Heart right ventricle (tissue), 16 donors: ENCODE measurements at regions not wholly inside any gene's neighbourhood (a gene's known extent, or its start where the extent isn't known, plus 50 kb on each side); places are given as distances from the start of the nearest gene placed in this dataset.

Source experiments
- ATAC-seq, 8 donors: fragments of 200-7000 bp; cut with Tn5 transposase; one replicate each; pipeline ENCODE4 v1.9.1; 2020; ENCODE audit warnings: mild to moderate bottlenecking in 8 of 8, moderate library complexity in 8 of 8, moderate number of reproducible peaks in 1 of 8
- DNase-seq, 2 donors: peaks; one replicate each; pipeline ENCODE4 v3.0.0-alpha.2; 2020
- H3K27ac ChIP-seq, 10 donors: fragments of 200-600 bp; sonication (generic) in 2 of 10; one replicate each; pipeline versions ENCODE4 v1.5.0 to v1.8.0; 2020 to 2022; ENCODE audit warnings: mild to moderate bottlenecking in 3 of 10
- H3K27me3 ChIP-seq, 7 donors: fragments of 200-600 bp; one replicate each; pipeline ENCODE4 v1.8.0; 2021 to 2022; ENCODE audit warnings: mild to moderate bottlenecking in 2 of 7
- H3K36me3 ChIP-seq, 9 donors: fragments of 200-600 bp; sonication (generic) in 1 of 9; one replicate each; pipeline versions ENCODE4 v1.5.0 to v1.8.0; 2020 to 2022; ENCODE audit warnings: mild to moderate bottlenecking in 2 of 9
- H3K4me1 ChIP-seq, 9 donors: fragments of 200-600 bp; sonication (generic) in 1 of 9; one replicate each; pipeline versions ENCODE4 v1.5.0 to v1.8.0; 2020 to 2022; ENCODE audit warnings: mild to moderate bottlenecking in 4 of 9
- H3K4me3 ChIP-seq, 10 donors: fragments of 200-600 bp; sonication (generic) in 2 of 10; one replicate each; pipeline versions ENCODE4 v1.5.0 to v1.8.0; 2020 to 2022; ENCODE audit warnings: mild to moderate bottlenecking in 7 of 10, moderate library complexity in 2 of 10
- H3K9me3 ChIP-seq, 11 donors: fragments of 200-600 bp in 10 of 11; sonication (generic) in 2 of 11; one replicate each; pipeline versions ENCODE4 v1.5.0 to v1.8.0; 2013 to 2022; ENCODE audit warnings: mild to moderate bottlenecking in 2 of 11, control low read depth in 1 of 11, moderate library complexity in 1 of 11
- WGBS, 2 donors: extraction: QIAGEN DNeasy Blood & Tissue Kit; methylation state at CpG; one replicate each; pipeline ENCODE4 v1.1.7; 2013; ENCODE audit warnings: inconsistent platforms in 1 of 2; 5-methylcytosine and 5-hydroxymethylcytosine counted together
- intact Hi-C, 10 donors: fragments of 100-400 bp; cut with DNase I; formaldehyde crosslinking; loops; one replicate each; pipeline versions ENCODE4 v1.11.1 to v1.14.2; 2022
- TF ChIP-seq, protein P1 (sequence below), 9 donors: fragments of 200-600 bp; sonication (generic) in 2 of 9; IDR thresholded peaks; one replicate each; pipeline versions ENCODE4 v1.5.0 to v1.8.0; 2021 to 2022; ENCODE audit warnings: antibody characterized with exemption in 9 of 9, mild to moderate bottlenecking in 5 of 9, moderate library complexity in 1 of 9
- donor health status: Arrhythmogenic right ventricular cardiomyopathy.
- donor health status: ischemic (EF 13 %, LVEDD 7.1; RV severe dilation, severe dysfunction).
- donor health status: healthy with polysubstance abuse.
- donor health status: DM: no; HTN: yes; CAD: no.
- donor health status: DM: no; HTN: no; CAD: no.
- donor health status: ischemic (EF 25% LVEDD 6.9; RV normal size, moderate dysfunction).
- donor health status: ischemic (EF 25% LVEDD 5.7; RV mildly dilated, moderate dysfunction).
- donor health status: healthy.
- donor health status: DM: yes; HTN: yes; CAD: no.
- donor health status: Ischemic cardiomyopathy.
- donor health status: ischemic (EF 35%, LVEDD 5.7; RV mildly dilated, moderate dysfunction).
- donor health status: nonischemic (EF 11% LVEDD 7.7; RV severe dilation, severe dysfunction).
- donor health status: DM: yes; HTN: yes; CAD: no.
- donor health status: PGD.
- donor health status: ischemic (EF 29% LVEDD 5.4; RV normal size, mild dysfunction).
- donor health status: nonischemic (EF 23%, LVEDD 6.1; RV moderate dilation, normal function).

DNA sequence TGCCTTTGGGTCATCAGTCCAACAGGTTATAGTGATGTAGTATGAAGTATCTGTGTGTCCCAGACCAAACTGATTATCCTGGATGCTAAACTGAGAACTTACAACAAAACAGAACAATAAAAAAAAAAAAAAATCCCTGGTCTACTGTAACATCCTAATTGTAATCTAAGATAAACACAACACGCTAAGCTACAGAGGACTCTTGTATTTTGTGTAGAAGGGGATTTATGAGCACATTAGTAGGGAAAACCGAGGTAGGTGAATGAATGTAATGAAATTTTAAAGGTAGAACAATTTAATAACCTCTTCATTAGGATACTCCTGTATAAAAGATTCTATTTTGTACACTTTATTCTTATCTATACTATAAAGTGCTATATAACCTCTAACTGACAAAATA, 424.1 kb downstream of the NDFIP2 start:
- H3K27ac ChIP-seq: no peak overlapping the region
- no peak overlapping the region for H3K4me3 ChIP-seq
- H3K4me1 ChIP-seq: peaks cover 0 to 4% (median 0%) of the 10 kb centered on the region in 9 donors
- no peaks in the 10 kb centered on the region for H3K9me3 ChIP-seq
- DNase-seq (no peak), ATAC-seq (no peak)
- TF ChIP-seq, protein P1, sequence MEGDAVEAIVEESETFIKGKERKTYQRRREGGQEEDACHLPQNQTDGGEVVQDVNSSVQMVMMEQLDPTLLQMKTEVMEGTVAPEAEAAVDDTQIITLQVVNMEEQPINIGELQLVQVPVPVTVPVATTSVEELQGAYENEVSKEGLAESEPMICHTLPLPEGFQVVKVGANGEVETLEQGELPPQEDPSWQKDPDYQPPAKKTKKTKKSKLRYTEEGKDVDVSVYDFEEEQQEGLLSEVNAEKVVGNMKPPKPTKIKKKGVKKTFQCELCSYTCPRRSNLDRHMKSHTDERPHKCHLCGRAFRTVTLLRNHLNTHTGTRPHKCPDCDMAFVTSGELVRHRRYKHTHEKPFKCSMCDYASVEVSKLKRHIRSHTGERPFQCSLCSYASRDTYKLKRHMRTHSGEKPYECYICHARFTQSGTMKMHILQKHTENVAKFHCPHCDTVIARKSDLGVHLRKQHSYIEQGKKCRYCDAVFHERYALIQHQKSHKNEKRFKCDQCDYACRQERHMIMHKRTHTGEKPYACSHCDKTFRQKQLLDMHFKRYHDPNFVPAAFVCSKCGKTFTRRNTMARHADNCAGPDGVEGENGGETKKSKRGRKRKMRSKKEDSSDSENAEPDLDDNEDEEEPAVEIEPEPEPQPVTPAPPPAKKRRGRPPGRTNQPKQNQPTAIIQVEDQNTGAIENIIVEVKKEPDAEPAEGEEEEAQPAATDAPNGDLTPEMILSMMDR (IDR thresholded peaks at IDR 0.05): no peak
- H3K27me3 ChIP-seq: no peaks in the 10 kb centered on the region
- intact Hi-C loops: no loop called here
- 40 to 86% methylated on average over 2 of the region's 2 CpGs for WGBS, 2 donors
- H3K36me3 ChIP-seq: no peaks in the 10 kb centered on the region

DNA sequence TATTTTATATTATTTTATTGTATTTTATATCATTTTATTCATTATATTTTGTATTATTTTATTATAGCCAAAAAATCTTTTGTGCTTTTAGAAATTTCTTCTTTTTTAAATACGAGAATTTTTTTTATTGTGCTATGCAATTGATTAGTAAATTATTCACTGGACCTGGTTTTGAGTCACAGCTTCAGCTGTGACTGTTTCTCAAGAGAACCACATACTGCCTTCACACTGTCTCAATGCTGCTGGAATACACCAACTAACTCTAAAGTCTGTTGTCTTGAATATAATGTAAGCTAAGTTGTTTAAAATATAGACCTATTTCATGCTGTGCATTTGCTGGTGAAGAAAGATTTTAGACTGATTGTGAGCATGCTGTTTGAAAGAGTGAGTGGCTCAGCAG, 423.6 kb downstream of the NDFIP2 start:
- Histone ChIP-seq H3K4me3 (no peak overlapping the region), H3K27me3 (no peaks in the 10 kb centered on the region), H3K36me3 (no peaks in the 10 kb centered on the region), H3K27ac (no peak overlapping the region), H3K4me1 (peaks cover 0 to 4% (median 0%) of the 10 kb centered on the region in 9 donors), H3K9me3 (no peaks in the 10 kb centered on the region)
- no peak for ATAC-seq
- no peak for DNase-seq
- intact Hi-C loops: no loop called here
- 92 to 95% methylated on average over 1 of the region's 1 CpG for WGBS, 2 donors
- TF ChIP-seq, protein P1 (IDR thresholded peaks at IDR 0.05): no peak

DNA sequence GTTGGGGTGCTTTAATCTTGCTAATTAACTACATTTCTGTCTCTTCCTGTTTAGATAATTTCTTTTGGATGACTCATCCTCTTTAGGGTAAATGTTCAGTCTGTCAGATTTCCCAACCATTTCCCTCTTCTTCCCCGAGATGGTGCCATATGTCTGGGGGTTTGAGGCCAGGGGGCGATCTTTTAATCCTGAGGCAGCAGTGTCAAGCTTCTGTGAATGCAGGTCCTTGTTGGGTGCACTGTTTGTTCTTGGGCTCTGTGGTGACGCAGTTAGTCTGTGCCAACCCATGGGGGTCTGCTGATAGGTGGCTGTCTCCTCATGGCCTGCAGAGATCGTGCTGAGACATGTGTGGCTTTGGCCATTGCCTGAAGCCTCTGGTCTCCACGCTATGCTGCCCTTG, 420.4 kb downstream of the NDFIP2 start:
- no peaks in the 10 kb centered on the region for H3K9me3 ChIP-seq
- intact Hi-C loops: no loop called here
- TF ChIP-seq, protein P1 (IDR thresholded peaks at IDR 0.05): no peak
- 79 to 88% methylated on average over 5 of the region's 5 CpGs for WGBS, 2 donors
- H3K4me3 ChIP-seq: no peak overlapping the region
- H3K36me3 ChIP-seq: no peaks in the 10 kb centered on the region
- H3K27ac ChIP-seq: no peak overlapping the region
- no peak for ATAC-seq
- no peaks in the 10 kb centered on the region for H3K27me3 ChIP-seq
- no peak for DNase-seq
- H3K4me1 ChIP-seq: peaks cover 0 to 4% (median 0%) of the 10 kb centered on the region in 9 donors

DNA sequence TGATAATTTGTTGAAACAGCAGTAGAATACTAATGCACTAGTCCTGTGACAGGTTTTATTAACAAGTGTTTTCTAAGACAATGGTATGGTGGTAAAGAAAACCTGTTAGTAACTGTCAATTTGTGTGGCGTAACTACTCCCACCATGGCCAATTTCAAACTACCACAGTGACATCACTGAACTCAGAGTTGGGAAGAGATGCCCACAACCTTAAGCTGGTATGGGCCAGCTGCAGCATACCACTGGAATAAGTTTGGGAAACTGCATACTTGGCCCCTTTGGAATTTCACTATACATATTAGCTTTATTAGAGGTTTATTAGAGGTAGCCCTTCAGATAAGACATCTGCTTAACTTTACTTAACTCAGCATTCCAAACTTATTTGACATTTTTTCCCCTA, 419.4 kb downstream of the NDFIP2 start:
- no peak for DNase-seq

More for the DNA sequence above, 419.4 kb downstream of the NDFIP2 start:
- TF ChIP-seq, protein P1 (IDR thresholded peaks at IDR 0.05): no peak
- no peak overlapping the region for H3K4me3 ChIP-seq
- 100% methylated on average over 1 of the region's 1 CpG for WGBS, 2 donors
- H3K27ac ChIP-seq: no peak overlapping the region
- intact Hi-C loops: no loop called here
- H3K36me3 ChIP-seq: no peaks in the 10 kb centered on the region
- H3K4me1 ChIP-seq: peaks cover 0 to 3% (median 0%) of the 10 kb centered on the region in 9 donors
- H3K9me3 ChIP-seq: no peaks in the 10 kb centered on the region
- no peaks in the 10 kb centered on the region for H3K27me3 ChIP-seq
- no peak for ATAC-seq
